ENCODE measurements at regions not wholly inside any gene's neighbourhood (a gene's known extent, or its start where the extent isn't known, plus 50 kb on each side); places are given as distances from the start of the nearest gene placed in this dataset.

GRCh38 chr6:103979308-103979707, 880.4 kb downstream of the HACE1 start:
- TF ChIP-seq CTCF (IDR thresholded peaks at IDR 0.05) (no peak), ZFX (IDR thresholded peaks at IDR 0.05; ENCODE audit: borderline replicate concordance) (no peak)

All from 22Rv1 (cell line).